Tibial nerve (tissue), 4 donors: ENCODE measurements at regions not wholly inside any gene's neighbourhood (a gene's known extent, or its start where the extent isn't known, plus 50 kb on each side); places are given as distances from the start of the nearest gene placed in this dataset.

Experiments
- EP300 ChIP-seq, 2 donors: sonication (generic); formaldehyde crosslinking; IDR thresholded peaks; one replicate each; pipeline ENCODE4 v1.6.1; 2017; ENCODE audit warnings: antibody characterized with exemption in 2 of 2, mild to moderate bottlenecking in 1 of 2
- POLR2A ChIP-seq, 2 donors: fragments of 450-650 bp; IDR thresholded peaks; one replicate each; pipeline ENCODE4 v1.6.1; 2017; ENCODE audit warnings: antibody characterized with exemption in 2 of 2, mild to moderate bottlenecking in 2 of 2, moderate library complexity in 2 of 2
- TF ChIP-seq, protein P1 (sequence below), 5 experiments: fragments of 200-600 bp in 3 of 5; fragments of 450-650 bp in 2 of 5; sonication (generic) in 3 of 5; IDR thresholded peaks; one replicate each; pipeline ENCODE4 v1.5.1; 2016 to 2019; ENCODE audit warnings: antibody characterized with exemption in 5 of 5, mild to moderate bottlenecking in 3 of 5, moderate library complexity in 2 of 5

DNA sequence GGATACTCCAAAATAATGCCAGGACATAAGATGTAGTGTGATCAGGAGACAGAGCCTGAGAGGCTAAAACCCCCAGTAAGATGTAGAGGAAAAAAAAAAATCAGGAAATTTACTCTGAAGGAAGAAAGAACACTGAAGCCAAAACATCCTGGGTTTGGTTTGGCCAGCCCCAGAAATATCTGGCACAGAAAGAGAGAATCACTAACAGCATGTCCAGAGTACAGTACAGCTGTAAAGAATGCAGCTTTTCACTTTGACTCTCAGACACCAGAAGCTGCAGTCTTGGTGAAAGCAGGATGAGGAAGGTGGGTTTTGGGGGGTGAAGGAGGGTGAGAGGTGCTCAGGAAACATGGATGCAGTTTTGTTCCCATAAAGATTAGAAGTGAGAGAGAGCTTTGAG, 1577.7 kb upstream of the ACVR2A start:
- TF ChIP-seq POLR2A (IDR thresholded peaks at IDR 0.05) = no peak
- TF ChIP-seq, protein P1, sequence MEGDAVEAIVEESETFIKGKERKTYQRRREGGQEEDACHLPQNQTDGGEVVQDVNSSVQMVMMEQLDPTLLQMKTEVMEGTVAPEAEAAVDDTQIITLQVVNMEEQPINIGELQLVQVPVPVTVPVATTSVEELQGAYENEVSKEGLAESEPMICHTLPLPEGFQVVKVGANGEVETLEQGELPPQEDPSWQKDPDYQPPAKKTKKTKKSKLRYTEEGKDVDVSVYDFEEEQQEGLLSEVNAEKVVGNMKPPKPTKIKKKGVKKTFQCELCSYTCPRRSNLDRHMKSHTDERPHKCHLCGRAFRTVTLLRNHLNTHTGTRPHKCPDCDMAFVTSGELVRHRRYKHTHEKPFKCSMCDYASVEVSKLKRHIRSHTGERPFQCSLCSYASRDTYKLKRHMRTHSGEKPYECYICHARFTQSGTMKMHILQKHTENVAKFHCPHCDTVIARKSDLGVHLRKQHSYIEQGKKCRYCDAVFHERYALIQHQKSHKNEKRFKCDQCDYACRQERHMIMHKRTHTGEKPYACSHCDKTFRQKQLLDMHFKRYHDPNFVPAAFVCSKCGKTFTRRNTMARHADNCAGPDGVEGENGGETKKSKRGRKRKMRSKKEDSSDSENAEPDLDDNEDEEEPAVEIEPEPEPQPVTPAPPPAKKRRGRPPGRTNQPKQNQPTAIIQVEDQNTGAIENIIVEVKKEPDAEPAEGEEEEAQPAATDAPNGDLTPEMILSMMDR (IDR thresholded peaks at IDR 0.05) = no peak
- no peak for TF ChIP-seq EP300 (IDR thresholded peaks at IDR 0.05)
